HUDEP-2 (cell line): ENCODE measurements at regions not wholly inside any gene's neighbourhood (a gene's known extent, or its start where the extent isn't known, plus 50 kb on each side); places are given as distances from the start of the nearest gene placed in this dataset.
"Not testable (repeated sequence)": the region's sequence is repeated elsewhere in the genome, so short reads cannot be mapped to it uniquely, and the experiment has no call there.

Source experiments
- DNase-seq, 76 experiments: peaks; one replicate each; lab custom pipeline; 2025; ENCODE audit not compliant: unreplicated experiment in 76 of 76; lab: John Stamatoyannopoulos, UW

DNA sequence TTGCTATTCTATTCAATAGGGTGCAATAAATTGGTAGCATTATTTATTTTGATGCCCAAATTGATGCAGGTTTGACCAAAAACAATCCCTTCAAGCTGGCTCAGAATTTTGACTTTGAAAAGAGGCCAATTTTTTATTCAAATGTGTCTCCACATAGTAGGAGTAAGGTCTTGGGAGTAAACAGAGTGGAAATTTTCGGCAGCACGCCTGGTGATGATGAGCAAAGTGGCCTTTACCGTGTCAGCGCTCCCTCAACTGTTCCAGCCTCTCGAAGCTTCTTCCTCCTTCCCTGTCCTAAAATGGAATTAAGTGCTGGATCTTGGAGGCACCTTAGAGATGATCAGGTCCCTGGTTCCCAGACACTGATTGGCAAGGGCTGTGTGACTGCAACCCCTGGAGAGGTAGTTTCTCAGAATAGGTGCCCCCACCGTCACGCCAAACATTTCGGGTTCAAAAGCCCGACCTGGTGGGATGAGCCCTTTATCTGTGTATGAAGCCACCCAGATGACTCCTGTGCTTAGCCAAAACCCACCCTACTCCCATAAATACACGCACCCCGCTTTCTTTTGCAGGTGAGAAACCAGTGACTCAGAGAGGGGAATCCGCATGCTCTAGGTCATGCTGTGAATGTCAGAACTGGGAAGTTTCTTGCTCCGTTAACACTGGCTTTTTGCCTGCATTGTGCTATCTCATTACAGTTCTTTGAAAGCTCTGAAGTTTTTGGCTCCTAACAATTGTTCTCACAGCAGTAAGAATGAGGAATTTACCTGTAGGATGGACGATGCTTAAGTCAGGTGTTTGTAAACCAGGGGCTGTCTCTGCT lies 89.1 kb downstream of the CRYGS start:
- no peak for DNase-seq

- no peak for DNase-seq
These were observed 90.6 kb downstream of the CRYGS start for GRCh38 chr3:186453531-186453930.

DNA sequence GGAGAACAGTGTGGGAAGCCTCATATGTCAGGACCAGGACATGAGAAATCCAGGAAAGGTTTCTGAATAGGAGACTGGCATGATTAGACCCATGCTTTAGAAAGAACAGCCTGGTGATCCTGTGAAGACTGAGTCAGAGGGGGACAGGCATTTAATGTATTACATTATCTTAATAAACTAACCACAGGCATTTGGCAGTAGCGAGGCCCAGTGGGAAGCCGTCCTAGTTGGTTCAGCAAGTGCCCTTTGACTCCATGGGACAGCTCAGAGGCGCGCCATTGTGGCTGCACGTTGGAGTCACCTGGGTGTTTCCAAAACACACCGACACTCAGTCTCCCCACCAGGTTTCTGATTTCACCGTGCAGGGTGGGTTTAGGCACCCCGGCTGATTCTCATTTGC lies 90.5 kb upstream of the DGKG start:
- DNase-seq = no peak

GRCh38 chr3:186451371-186451770 lies 89.3 kb upstream of the DGKG start:
- no peak for DNase-seq

GRCh38 chr3:186444974-186445373 lies 82.9 kb upstream of the DGKG start:
- no peak for DNase-seq

- no peak for DNase-seq
These were observed 82.3 kb upstream of the DGKG start for GRCh38 chr3:186444288-186444687.

- not testable (repeated sequence) for DNase-seq
These were observed 80.9 kb upstream of the DGKG start for GRCh38 chr3:186442979-186443378.

DNA sequence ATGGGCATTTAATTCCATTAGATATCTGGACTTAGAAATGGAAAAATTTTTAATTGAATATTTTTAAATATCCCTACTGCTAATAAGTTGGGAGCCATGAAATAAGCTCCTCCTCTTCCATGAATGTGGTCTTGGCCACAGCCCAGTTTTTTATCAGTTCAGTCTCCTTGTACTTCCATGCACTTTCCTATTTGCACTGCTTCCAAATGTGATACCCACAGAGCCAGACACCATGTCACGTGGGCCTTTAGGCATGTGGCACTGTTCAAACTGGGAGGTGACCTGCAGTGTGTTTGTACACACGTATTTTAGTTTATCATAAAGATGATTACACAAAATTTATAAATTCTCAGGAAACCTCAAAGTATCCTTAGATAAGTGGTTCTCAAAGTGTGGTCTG lies 80.1 kb upstream of the DGKG start:
- no peak for DNase-seq

- DNase-seq = no peak
These were observed 78.9 kb upstream of the DGKG start for GRCh38 chr3:186440891-186441290.

DNA sequence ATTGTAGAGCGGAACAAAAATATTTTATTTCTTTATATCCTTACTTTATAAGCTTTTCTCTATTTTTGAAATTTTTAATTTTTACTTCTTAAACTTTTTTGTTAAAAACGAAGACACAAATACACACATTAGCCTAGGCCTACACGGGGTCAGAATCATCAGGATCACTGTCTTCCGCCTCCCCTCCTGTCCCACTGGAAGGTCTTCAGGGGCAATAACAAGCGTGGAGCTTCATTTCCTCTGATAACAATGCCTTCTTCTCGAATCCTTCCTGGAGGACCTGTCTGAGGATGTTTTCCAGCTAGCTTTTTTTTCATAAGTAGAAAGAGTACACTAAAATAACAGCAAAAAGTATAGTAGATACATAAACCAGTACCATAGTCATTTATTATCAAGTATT lies 77.7 kb upstream of the DGKG start:
- DNase-seq = no peak

- not testable (repeated sequence) for DNase-seq
These were observed 73.3 kb upstream of the DGKG start for GRCh38 chr3:186435332-186435731.

- DNase-seq = no peak
These were observed 71.1 kb upstream of the DGKG start for GRCh38 chr3:186432944-186433732.

- DNase-seq = no peak
These were observed 70.2 kb upstream of the DGKG start for GRCh38 chr3:186432189-186432588.

- no peak for DNase-seq
These were observed 65.7 kb upstream of the DGKG start for GRCh38 chr3:186427627-186428281.

- no peak for DNase-seq
These were observed 64.0 kb upstream of the DGKG start for GRCh38 chr3:186425788-186426730.

DNA sequence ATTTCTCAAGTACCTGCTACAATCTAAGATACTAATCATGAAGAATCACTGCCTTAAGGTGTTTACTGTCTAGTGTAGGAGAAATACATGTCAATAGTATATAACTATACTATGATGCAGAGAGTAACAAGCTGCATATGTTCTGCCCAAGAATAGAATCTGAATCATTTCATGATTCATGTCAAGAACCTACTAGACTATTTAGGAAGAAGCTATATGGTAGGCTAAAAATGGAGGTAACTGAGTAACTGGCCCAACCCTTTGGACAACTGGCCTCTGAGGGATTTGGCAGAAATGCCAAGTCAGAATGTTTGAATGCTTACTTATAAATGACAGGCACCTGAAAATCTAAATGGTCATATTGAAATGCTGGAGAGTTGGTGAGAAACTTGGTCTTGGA lies 59.9 kb upstream of the DGKG start:
- DNase-seq = no peak

GRCh38 chr3:186418671-186419145 lies 56.7 kb upstream of the DGKG start:
- DNase-seq = no peak

- no peak for DNase-seq
These were observed 55.8 kb upstream of the DGKG start for GRCh38 chr3:186417791-186418190.

DNA sequence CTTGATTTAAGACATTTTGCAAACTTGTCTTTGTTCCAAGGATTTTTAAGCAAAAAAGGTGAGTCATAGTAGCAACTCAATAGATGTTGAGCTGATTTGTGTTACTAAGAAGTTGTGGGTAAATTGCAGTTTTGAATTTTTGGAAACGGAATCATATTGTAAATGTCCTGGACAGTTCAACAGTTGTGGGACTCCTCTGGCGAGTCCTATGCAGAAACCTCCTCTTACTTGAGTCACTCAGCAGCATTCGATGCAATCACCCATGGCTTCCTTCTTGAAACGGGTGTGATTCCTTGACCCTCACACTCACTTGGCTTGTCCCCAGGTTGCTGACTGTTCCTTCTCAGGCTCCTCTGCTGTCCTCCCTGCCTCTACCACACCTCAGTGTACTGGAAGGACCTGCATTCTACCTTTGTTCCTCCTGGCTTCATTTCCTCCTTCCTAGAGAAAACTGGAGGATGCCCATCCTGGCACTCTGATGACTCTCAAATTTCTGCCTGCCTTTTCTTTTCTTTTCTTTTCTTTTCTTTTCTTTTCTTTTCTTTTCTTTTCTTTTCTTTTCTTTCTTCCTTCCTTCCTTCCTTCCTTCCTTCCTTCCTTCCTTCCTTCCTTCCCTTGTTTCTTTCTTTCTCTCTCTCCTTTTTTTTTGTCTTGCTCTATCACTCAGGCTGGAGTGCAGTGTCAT lies 52.8 kb upstream of the DGKG start:
- no peak for DNase-seq
